K562 (cell line): ENCODE measurements at regions not wholly inside any gene's neighbourhood (a gene's known extent, or its start where the extent isn't known, plus 50 kb on each side); places are given as distances from the start of the nearest gene placed in this dataset.
A peak's percentile ranks its signal among the peaks of the same experiment; 100 is the strongest.

Source experiments
- BRD9 ChIP-seq: fragments of 450-650 bp; IDR thresholded peaks from 2 replicates; pipeline ENCODE4 v1.6.1; 2018; ENCODE audit warnings: low read depth; ENCODE audit not compliant: partially characterized antibody
- HCFC1 ChIP-seq: IDR thresholded peaks from 2 replicates; pipeline ENCODE4 v1.6.1; 2012; ENCODE audit warnings: low read depth, low read length, improper control_type of control experiment
- ILK ChIP-seq: fragments of 450-650 bp; IDR thresholded peaks from 2 replicates; pipeline ENCODE4 v1.6.1; 2016; ENCODE audit warnings: missing genetic modification characterization, low read depth, mild to moderate bottlenecking, missing compliant biosample characterization, moderate library complexity, borderline replicate concordance
- KDM5B ChIP-seq: fragments of 200-600 bp; sonication (generic); IDR thresholded peaks from 2 replicates; pipeline ENCODE4 v1.6.1; 2012; ENCODE audit warnings: low read depth, mild to moderate bottlenecking, moderate library complexity, low read length, control low read depth, inconsistent platforms; ENCODE audit not compliant: insufficient replicate concordance
- MAZ ChIP-seq, 2 experiments: fragments of 450-650 bp in 1 of 2; sonication (generic) in 1 of 2; formaldehyde crosslinking; IDR thresholded peaks in 1 of 2; conservative IDR thresholded peaks in 1 of 2; 2 replicates each; pipeline versions ENCODE4 v1.4.0 to v1.5.0; 2020; ENCODE audit warnings: mild to moderate bottlenecking in 1 of 2, missing genetic modification reagents in 1 of 2
- RFX7 ChIP-seq: fragments of 250-450 bp; sonication (Bioruptor Pico); IDR thresholded peaks from 2 replicates; pipeline ENCODE4 v1.5.1; 2021; ENCODE audit warnings: mild to moderate bottlenecking
- SMAD3 ChIP-seq: fragments of 450-650 bp; formaldehyde crosslinking; conservative IDR thresholded peaks from 2 replicates; pipeline ENCODE4 v1.4.0; 2020; ENCODE audit warnings: mild to moderate bottlenecking
- SRSF1 ChIP-seq: fragments of 200-400 bp; formaldehyde crosslinking; IDR thresholded peaks from 2 replicates; pipeline ENCODE4 v1.6.1; 2017; ENCODE audit warnings: mild to moderate bottlenecking, low read depth, low read length, moderate library complexity
- STAT5B ChIP-seq: fragments of 250-450 bp; sonication (Bioruptor Pico); IDR thresholded peaks from 2 replicates; pipeline ENCODE4 v1.8.0; 2021; ENCODE audit warnings: mild to moderate bottlenecking, inconsistent platforms
- SUPT5H ChIP-seq: fragments of 450-650 bp; IDR thresholded peaks from 2 replicates; pipeline ENCODE4 v1.6.1; 2016
- TFAM ChIP-seq: fragments of 250-450 bp; sonication (Bioruptor Pico); conservative IDR thresholded peaks from 2 replicates; pipeline ENCODE4 v1.5.0; 2021; ENCODE audit warnings: mild to moderate bottlenecking, moderate library complexity
- ZNF143 ChIP-seq: sonication (generic); formaldehyde crosslinking; IDR thresholded peaks from 2 replicates; pipeline ENCODE4 v1.9.0; 2022; ENCODE audit warnings: mild to moderate bottlenecking, missing genetic modification reagents
- ZNF707 ChIP-seq: fragments of 250-450 bp; sonication (Bioruptor Pico); conservative IDR thresholded peaks from 2 replicates; pipeline ENCODE4 v1.8.0; 2022; ENCODE audit warnings: inconsistent platforms, mild to moderate bottlenecking, moderate library complexity
- TF ChIP-seq, protein P1 (sequence below): fragments of 200-800 bp; sonication (Bioruptor generic); IDR thresholded peaks from 2 replicates; pipeline ENCODE4 v1.6.1; 2016; ENCODE audit warnings: missing genetic modification characterization, missing compliant biosample characterization
- TF ChIP-seq, protein P2 (sequence below): fragments of 250-450 bp; sonication (Bioruptor Pico); IDR thresholded peaks from 2 replicates; pipeline ENCODE4 v1.5.0; 2021; ENCODE audit warnings: mild to moderate bottlenecking, borderline replicate concordance
- TF ChIP-seq, protein P3 (sequence below): fragments of 250-450 bp; sonication (Bioruptor Pico); IDR thresholded peaks from 2 replicates; pipeline ENCODE4 v1.4.0; 2020
- TF ChIP-seq, protein P4 (sequence below), 2 experiments: fragments of 450-650 bp in 1 of 2; IDR thresholded peaks; 2 replicates each; pipeline ENCODE4 v1.6.1; 2011 to 2017; ENCODE audit warnings: low read depth in 2 of 2, antibody characterized with exemption in 1 of 2, borderline replicate concordance in 1 of 2, low read length in 1 of 2, mild to moderate bottlenecking in 1 of 2, mixed read lengths in 1 of 2; ENCODE audit not compliant: control insufficient read depth in 1 of 2

DNA sequence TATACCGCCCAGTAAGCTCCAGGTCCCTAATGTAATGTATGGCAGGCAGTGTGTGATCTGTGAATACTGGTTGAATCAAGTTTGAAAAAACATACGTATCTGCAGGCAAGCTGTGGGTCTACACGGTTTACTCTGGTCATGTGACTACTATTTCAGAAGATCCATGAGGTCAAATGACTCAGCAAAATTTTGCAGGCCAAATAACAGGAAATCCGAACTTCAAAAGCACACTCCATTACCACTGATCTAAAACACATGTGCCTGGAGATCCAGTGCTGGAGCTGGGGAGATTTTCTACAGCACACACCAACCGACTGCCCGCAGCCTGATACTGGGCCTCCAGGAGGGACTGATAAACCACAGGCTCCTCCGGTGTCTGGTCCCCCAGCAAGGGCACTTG is 64.5 kb upstream of the SLC44A3 start (continued):
- TF ChIP-seq, protein P1, sequence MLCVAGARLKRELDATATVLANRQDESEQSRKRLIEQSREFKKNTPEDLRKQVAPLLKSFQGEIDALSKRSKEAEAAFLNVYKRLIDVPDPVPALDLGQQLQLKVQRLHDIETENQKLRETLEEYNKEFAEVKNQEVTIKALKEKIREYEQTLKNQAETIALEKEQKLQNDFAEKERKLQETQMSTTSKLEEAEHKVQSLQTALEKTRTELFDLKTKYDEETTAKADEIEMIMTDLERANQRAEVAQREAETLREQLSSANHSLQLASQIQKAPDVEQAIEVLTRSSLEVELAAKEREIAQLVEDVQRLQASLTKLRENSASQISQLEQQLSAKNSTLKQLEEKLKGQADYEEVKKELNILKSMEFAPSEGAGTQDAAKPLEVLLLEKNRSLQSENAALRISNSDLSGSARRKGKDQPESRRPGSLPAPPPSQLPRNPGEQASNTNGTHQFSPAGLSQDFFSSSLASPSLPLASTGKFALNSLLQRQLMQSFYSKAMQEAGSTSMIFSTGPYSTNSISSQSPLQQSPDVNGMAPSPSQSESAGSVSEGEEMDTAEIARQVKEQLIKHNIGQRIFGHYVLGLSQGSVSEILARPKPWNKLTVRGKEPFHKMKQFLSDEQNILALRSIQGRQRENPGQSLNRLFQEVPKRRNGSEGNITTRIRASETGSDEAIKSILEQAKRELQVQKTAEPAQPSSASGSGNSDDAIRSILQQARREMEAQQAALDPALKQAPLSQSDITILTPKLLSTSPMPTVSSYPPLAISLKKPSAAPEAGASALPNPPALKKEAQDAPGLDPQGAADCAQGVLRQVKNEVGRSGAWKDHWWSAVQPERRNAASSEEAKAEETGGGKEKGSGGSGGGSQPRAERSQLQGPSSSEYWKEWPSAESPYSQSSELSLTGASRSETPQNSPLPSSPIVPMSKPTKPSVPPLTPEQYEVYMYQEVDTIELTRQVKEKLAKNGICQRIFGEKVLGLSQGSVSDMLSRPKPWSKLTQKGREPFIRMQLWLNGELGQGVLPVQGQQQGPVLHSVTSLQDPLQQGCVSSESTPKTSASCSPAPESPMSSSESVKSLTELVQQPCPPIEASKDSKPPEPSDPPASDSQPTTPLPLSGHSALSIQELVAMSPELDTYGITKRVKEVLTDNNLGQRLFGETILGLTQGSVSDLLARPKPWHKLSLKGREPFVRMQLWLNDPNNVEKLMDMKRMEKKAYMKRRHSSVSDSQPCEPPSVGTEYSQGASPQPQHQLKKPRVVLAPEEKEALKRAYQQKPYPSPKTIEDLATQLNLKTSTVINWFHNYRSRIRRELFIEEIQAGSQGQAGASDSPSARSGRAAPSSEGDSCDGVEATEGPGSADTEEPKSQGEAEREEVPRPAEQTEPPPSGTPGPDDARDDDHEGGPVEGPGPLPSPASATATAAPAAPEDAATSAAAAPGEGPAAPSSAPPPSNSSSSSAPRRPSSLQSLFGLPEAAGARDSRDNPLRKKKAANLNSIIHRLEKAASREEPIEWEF (CRISPR knock-in tag) = peak; percentile 42; the same call in 1 of the 2 replicates
- no peak for TF ChIP-seq SMAD3 (CRISPR knock-in tag)
- no peak for TF ChIP-seq BRD9
- TF ChIP-seq HCFC1 = no peak
- no peak for TF ChIP-seq MAZ (CRISPR knock-in tag; conservative IDR thresholded peaks at IDR 0.05 in 1 of 2, IDR thresholded peaks at IDR 0.05 in 1 of 2)
- TF ChIP-seq, protein P2, sequence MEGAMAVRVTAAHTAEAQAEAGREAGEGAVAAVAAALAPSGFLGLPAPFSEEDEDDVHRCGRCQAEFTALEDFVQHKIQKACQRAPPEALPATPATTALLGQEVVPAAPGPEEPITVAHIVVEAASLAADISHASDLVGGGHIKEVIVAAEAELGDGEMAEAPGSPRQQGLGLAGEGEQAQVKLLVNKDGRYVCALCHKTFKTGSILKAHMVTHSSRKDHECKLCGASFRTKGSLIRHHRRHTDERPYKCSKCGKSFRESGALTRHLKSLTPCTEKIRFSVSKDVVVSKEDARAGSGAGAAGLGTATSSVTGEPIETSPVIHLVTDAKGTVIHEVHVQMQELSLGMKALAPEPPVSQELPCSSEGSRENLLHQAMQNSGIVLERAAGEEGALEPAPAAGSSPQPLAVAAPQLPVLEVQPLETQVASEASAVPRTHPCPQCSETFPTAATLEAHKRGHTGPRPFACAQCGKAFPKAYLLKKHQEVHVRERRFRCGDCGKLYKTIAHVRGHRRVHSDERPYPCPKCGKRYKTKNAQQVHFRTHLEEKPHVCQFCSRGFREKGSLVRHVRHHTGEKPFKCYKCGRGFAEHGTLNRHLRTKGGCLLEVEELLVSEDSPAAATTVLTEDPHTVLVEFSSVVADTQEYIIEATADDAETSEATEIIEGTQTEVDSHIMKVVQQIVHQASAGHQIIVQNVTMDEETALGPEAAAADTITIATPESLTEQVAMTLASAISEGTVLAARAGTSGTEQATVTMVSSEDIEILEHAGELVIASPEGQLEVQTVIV (CRISPR knock-in tag) = no peak
- no peak for TF ChIP-seq KDM5B
- TF ChIP-seq, protein P3, sequence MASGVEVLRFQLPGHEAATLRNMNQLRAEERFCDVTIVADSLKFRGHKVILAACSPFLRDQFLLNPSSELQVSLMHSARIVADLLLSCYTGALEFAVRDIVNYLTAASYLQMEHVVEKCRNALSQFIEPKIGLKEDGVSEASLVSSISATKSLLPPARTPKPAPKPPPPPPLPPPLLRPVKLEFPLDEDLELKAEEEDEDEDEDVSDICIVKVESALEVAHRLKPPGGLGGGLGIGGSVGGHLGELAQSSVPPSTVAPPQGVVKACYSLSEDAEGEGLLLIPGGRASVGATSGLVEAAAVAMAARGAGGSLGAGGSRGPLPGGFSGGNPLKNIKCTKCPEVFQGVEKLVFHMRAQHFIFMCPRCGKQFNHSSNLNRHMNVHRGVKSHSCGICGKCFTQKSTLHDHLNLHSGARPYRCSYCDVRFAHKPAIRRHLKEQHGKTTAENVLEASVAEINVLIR (CRISPR knock-in tag) = no peak
- no peak for TF ChIP-seq STAT5B
- no peak for TF ChIP-seq ILK (tag)
- TF ChIP-seq TFAM (CRISPR knock-in tag) = no peak
- no peak for TF ChIP-seq RFX7 (CRISPR knock-in tag)
- no peak for TF ChIP-seq SUPT5H
- no peak for TF ChIP-seq ZNF143
- TF ChIP-seq ZNF707 (CRISPR knock-in tag) = no peak
- TF ChIP-seq, protein P4, sequence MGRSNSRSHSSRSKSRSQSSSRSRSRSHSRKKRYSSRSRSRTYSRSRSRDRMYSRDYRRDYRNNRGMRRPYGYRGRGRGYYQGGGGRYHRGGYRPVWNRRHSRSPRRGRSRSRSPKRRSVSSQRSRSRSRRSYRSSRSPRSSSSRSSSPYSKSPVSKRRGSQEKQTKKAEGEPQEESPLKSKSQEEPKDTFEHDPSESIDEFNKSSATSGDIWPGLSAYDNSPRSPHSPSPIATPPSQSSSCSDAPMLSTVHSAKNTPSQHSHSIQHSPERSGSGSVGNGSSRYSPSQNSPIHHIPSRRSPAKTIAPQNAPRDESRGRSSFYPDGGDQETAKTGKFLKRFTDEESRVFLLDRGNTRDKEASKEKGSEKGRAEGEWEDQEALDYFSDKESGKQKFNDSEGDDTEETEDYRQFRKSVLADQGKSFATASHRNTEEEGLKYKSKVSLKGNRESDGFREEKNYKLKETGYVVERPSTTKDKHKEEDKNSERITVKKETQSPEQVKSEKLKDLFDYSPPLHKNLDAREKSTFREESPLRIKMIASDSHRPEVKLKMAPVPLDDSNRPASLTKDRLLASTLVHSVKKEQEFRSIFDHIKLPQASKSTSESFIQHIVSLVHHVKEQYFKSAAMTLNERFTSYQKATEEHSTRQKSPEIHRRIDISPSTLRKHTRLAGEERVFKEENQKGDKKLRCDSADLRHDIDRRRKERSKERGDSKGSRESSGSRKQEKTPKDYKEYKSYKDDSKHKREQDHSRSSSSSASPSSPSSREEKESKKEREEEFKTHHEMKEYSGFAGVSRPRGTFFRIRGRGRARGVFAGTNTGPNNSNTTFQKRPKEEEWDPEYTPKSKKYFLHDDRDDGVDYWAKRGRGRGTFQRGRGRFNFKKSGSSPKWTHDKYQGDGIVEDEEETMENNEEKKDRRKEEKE (IDR thresholded peaks at IDR 0.05; ENCODE audit: borderline replicate concordance in 1 of 2, control insufficient read depth in 1 of 2, low read depth in 2 of 2, low read length in 1 of 2) = no peak
- no peak for TF ChIP-seq SRSF1
